Heart right ventricle (tissue), 16 donors: ENCODE measurements at regions not wholly inside any gene's neighbourhood (a gene's known extent, or its start where the extent isn't known, plus 50 kb on each side); places are given as distances from the start of the nearest gene placed in this dataset.
"Not testable (repeated sequence)": the region's sequence is repeated elsewhere in the genome, so short reads cannot be mapped to it uniquely, and the experiment has no call there.

Source experiments
- ATAC-seq, 8 donors: fragments of 200-7000 bp; cut with Tn5 transposase; one replicate each; pipeline ENCODE4 v1.9.1; 2020; ENCODE audit warnings: mild to moderate bottlenecking in 8 of 8, moderate library complexity in 8 of 8, moderate number of reproducible peaks in 1 of 8
- DNase-seq, 2 donors: peaks; one replicate each; pipeline ENCODE4 v3.0.0-alpha.2; 2020
- H3K27ac ChIP-seq, 10 donors: fragments of 200-600 bp; sonication (generic) in 2 of 10; one replicate each; pipeline versions ENCODE4 v1.5.0 to v1.8.0; 2020 to 2022; ENCODE audit warnings: mild to moderate bottlenecking in 3 of 10
- H3K27me3 ChIP-seq, 7 donors: fragments of 200-600 bp; one replicate each; pipeline ENCODE4 v1.8.0; 2021 to 2022; ENCODE audit warnings: mild to moderate bottlenecking in 2 of 7
- H3K36me3 ChIP-seq, 9 donors: fragments of 200-600 bp; sonication (generic) in 1 of 9; one replicate each; pipeline versions ENCODE4 v1.5.0 to v1.8.0; 2020 to 2022; ENCODE audit warnings: mild to moderate bottlenecking in 2 of 9
- H3K4me1 ChIP-seq, 9 donors: fragments of 200-600 bp; sonication (generic) in 1 of 9; one replicate each; pipeline versions ENCODE4 v1.5.0 to v1.8.0; 2020 to 2022; ENCODE audit warnings: mild to moderate bottlenecking in 4 of 9
- H3K4me3 ChIP-seq, 10 donors: fragments of 200-600 bp; sonication (generic) in 2 of 10; one replicate each; pipeline versions ENCODE4 v1.5.0 to v1.8.0; 2020 to 2022; ENCODE audit warnings: mild to moderate bottlenecking in 7 of 10, moderate library complexity in 2 of 10
- H3K9me3 ChIP-seq, 11 donors: fragments of 200-600 bp in 10 of 11; sonication (generic) in 2 of 11; one replicate each; pipeline versions ENCODE4 v1.5.0 to v1.8.0; 2013 to 2022; ENCODE audit warnings: mild to moderate bottlenecking in 2 of 11, control low read depth in 1 of 11, moderate library complexity in 1 of 11
- WGBS, 2 donors: extraction: QIAGEN DNeasy Blood & Tissue Kit; methylation state at CpG; one replicate each; pipeline ENCODE4 v1.1.7; 2013; ENCODE audit warnings: inconsistent platforms in 1 of 2; 5-methylcytosine and 5-hydroxymethylcytosine counted together
- intact Hi-C, 10 donors: fragments of 100-400 bp; cut with DNase I; formaldehyde crosslinking; loops; one replicate each; pipeline versions ENCODE4 v1.11.1 to v1.14.2; 2022
- TF ChIP-seq, protein P1 (sequence below), 9 donors: fragments of 200-600 bp; sonication (generic) in 2 of 9; IDR thresholded peaks; one replicate each; pipeline versions ENCODE4 v1.5.0 to v1.8.0; 2021 to 2022; ENCODE audit warnings: antibody characterized with exemption in 9 of 9, mild to moderate bottlenecking in 5 of 9, moderate library complexity in 1 of 9
- donor health status: Arrhythmogenic right ventricular cardiomyopathy.
- donor health status: ischemic (EF 13 %, LVEDD 7.1; RV severe dilation, severe dysfunction).
- donor health status: healthy with polysubstance abuse.
- donor health status: DM: no; HTN: yes; CAD: no.
- donor health status: DM: no; HTN: no; CAD: no.
- donor health status: ischemic (EF 25% LVEDD 6.9; RV normal size, moderate dysfunction).
- donor health status: ischemic (EF 25% LVEDD 5.7; RV mildly dilated, moderate dysfunction).
- donor health status: healthy.
- donor health status: DM: yes; HTN: yes; CAD: no.
- donor health status: Ischemic cardiomyopathy.
- donor health status: ischemic (EF 35%, LVEDD 5.7; RV mildly dilated, moderate dysfunction).
- donor health status: nonischemic (EF 11% LVEDD 7.7; RV severe dilation, severe dysfunction).
- donor health status: DM: yes; HTN: yes; CAD: no.
- donor health status: PGD.
- donor health status: ischemic (EF 29% LVEDD 5.4; RV normal size, mild dysfunction).
- donor health status: nonischemic (EF 23%, LVEDD 6.1; RV moderate dilation, normal function).

DNA sequence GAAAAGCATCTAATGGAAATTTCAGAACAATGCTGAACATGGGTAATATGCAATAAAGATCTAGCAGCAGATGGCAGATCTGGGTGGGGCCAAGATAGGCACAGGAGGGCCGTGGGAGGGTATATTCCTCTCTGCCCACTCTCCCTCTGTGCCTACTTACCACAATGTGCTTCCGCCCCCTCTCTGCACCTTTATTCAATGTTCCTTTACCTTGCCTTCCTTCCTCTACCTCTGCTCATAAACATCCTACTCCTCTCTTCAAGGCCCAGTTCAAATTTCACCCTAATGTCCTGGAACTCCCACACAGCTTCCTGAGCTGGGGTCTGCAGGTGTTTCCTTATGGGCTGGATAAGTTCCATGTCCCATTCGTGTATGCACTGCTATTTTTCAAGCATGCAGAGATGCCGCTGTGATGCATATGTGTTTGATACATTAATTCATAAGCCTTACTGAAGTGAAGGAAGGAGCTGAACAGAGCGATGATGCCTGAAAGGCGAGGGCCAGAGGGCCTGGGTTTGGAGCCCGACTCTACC is 65.6 kb upstream of the EDEM3 start:
- 69 to 79% methylated on average over 7 of the region's 7 CpGs for WGBS, 2 donors
- intact Hi-C loops, result no loop called here
- H3K27me3 ChIP-seq, result no peaks in the 10 kb centered on the region
- H3K36me3 ChIP-seq, result peaks cover 0 to 91% (median 42%) of the 10 kb centered on the region in 9 donors
- peak overlapping the region in 2 of 10 donors; percentile 19 to 22 for H3K27ac ChIP-seq
- H3K9me3 ChIP-seq, result no peaks in the 10 kb centered on the region
- no peak overlapping the region for H3K4me3 ChIP-seq
- H3K4me1 ChIP-seq, result peaks cover 0 to 53% (median 35%) of the 10 kb centered on the region in 9 donors
- TF ChIP-seq, protein P1, sequence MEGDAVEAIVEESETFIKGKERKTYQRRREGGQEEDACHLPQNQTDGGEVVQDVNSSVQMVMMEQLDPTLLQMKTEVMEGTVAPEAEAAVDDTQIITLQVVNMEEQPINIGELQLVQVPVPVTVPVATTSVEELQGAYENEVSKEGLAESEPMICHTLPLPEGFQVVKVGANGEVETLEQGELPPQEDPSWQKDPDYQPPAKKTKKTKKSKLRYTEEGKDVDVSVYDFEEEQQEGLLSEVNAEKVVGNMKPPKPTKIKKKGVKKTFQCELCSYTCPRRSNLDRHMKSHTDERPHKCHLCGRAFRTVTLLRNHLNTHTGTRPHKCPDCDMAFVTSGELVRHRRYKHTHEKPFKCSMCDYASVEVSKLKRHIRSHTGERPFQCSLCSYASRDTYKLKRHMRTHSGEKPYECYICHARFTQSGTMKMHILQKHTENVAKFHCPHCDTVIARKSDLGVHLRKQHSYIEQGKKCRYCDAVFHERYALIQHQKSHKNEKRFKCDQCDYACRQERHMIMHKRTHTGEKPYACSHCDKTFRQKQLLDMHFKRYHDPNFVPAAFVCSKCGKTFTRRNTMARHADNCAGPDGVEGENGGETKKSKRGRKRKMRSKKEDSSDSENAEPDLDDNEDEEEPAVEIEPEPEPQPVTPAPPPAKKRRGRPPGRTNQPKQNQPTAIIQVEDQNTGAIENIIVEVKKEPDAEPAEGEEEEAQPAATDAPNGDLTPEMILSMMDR (IDR thresholded peaks at IDR 0.05), result no peak
- ATAC-seq (peak in 1 of 8 donors; percentile 32), DNase-seq (no peak)

DNA sequence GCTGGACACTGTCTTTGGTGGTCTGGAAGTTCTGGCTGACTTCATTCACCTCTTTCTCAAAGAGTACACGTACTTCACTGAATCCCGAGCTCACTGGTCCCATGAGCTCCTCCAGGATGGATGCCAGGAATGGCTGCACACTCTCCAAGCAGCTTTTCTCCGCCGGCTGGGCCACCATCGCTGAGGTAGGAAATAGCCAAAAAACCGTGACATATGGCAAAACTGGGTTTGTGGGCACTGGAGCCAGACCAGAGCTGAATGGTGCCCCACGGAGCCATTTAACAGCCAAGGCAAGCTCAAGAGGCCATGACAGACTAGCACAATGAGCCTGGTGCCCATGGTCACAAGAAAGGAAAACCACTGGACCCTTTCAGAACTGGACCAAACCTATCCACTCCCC is 64.0 kb upstream of the EDEM3 start:
- TF ChIP-seq, protein P1 (IDR thresholded peaks at IDR 0.05), result no peak
- Histone ChIP-seq H3K27me3 (no peaks in the 10 kb centered on the region), H3K9me3 (peaks cover 0 to 5% (median 0%) of the 10 kb centered on the region in 11 donors), H3K4me1 (peaks cover 0 to 36% (median 23%) of the 10 kb centered on the region in 9 donors), H3K36me3 (peaks cover 0 to 98% (median 45%) of the 10 kb centered on the region in 9 donors), H3K27ac (no peak overlapping the region), H3K4me3 (no peak overlapping the region)
- ATAC-seq (no peak), DNase-seq (no peak)
- intact Hi-C loops, result loop anchor here in 1 of 10 donors (10.0 kb wide), 1 partner anchor 336 kb away; the partner anchor contains the start of genes SWT1 and TRMT1L
- 96% methylated on average over 7 of the region's 7 CpGs for WGBS, 2 donors

DNA sequence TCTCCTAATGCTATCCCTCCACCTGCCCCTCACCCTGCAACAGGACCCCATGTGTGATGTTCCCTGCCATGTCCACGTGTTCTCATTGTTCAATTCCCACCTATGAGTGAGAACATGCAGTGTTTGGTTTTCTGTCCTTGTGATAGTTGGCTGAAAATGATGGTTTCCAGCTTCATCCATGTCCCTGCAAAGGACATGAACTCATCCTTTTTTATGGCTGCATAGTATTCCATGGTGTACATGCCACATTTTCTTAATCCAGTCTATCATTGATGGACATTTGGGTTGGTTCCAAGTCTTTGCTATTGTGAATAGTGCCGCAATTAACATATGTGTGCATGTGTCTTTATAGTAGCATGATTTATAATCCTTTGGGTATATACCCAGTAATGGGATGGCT is 62.3 kb upstream of the EDEM3 start:
- ATAC-seq, result not testable (repeated sequence)

DNA sequence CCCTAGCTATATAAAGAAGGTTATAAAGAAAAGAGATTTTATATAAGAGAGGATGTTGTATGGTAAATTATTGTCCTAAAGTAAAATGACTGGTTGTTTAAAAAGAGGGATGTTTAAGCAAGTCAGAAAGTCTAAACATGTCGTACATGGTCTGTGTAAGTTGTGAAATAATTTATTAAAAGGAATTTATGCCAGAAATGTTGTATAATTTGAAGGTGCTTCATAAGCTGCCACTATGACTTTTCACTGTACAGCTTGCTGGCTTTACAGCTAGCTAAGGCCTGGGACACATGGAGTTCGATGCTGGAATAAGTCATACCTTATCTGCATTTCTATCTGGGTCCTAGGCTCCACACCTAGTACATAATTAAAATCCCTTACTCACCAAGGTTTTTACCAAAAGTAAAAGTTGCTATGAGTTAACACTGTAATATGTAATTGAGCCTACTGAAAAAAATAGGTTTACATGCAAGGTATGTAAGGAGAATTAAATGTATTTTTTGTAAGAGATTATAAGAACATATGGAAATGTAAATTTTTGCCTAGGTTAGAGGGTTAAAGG is 59.0 kb upstream of the EDEM3 start:
- peaks cover 4 to 26% (median 16%) of the 10 kb centered on the region in 9 donors for H3K4me1 ChIP-seq
- no peak overlapping the region for H3K4me3 ChIP-seq
- intact Hi-C loops, result loop anchor here in 1 of 10 donors (10.0 kb wide), 1 partner anchor 341 kb away; the partner anchor contains the start of genes SWT1 and TRMT1L
- ATAC-seq (no peak), DNase-seq (no peak)
- no peak overlapping the region for H3K27ac ChIP-seq
- H3K36me3 ChIP-seq, result peaks cover 0 to 85% (median 34%) of the 10 kb centered on the region in 9 donors
- 97 to 99% methylated on average over 2 of the region's 2 CpGs for WGBS, 2 donors
- peaks cover 0 to 7% (median 0%) of the 10 kb centered on the region in 11 donors for H3K9me3 ChIP-seq
- TF ChIP-seq, protein P1 (IDR thresholded peaks at IDR 0.05), result no peak
- no peaks in the 10 kb centered on the region for H3K27me3 ChIP-seq

More for the DNA sequence above, 62.3 kb upstream of the EDEM3 start:
- 47 to 50% methylated on average over 2 of the region's 2 CpGs for WGBS, 2 donors
- not testable (repeated sequence) for H3K4me3 ChIP-seq, DNase-seq, H3K27ac ChIP-seq, H3K27me3 ChIP-seq, H3K9me3 ChIP-seq
- Histone ChIP-seq H3K36me3 (peaks cover 0 to 94% (median 36%) of the 10 kb centered on the region in 9 donors), H3K4me1 (peaks cover 1 to 30% (median 11%) of the 10 kb centered on the region in 9 donors)
- intact Hi-C loops, result loop anchor here in 1 of 10 donors (10.0 kb wide), 1 partner anchor 338 kb away; the partner anchor contains the start of genes SWT1 and TRMT1L
